Panc1 (cell line): ENCODE measurements at regions not wholly inside any gene's neighbourhood (a gene's known extent, or its start where the extent isn't known, plus 50 kb on each side); places are given as distances from the start of the nearest gene placed in this dataset.

Source experiments
- ATAC-seq: fragments of 200-7000 bp; cut with Tn5 transposase; 2 replicates; pipeline ENCODE4 v1.9.1; 2020; ENCODE audit warnings: mild to moderate bottlenecking, moderate library complexity
- BruUV-seq: library from RNA; stranded (reverse); fragments of 400-500 nt; replicated peaks from 2 replicates; lab custom pipeline; 2021; lab: Mats Ljungman, UMichigan
- CTCF ChIA-PET: fragments of 300-600 bp; sonication (Branson Sonifier 250); formaldehyde crosslinking; loops from one replicate; lab custom pipeline; 2022; ENCODE audit warnings: antibody characterized with exemption; lab: Charles Lee
- POLR2A ChIA-PET: fragments of 300-600 bp; sonication (Branson Sonifier 250); formaldehyde crosslinking; loops from one replicate; lab custom pipeline; 2022; ENCODE audit warnings: antibody characterized with exemption; lab: Charles Lee
- DNase-seq: peaks from one replicate; pipeline ENCODE4 v3.0.0-alpha.2; 2010; ENCODE audit warnings: low read depth, low spot score
- H3K27ac ChIP-seq: 2 replicates; pipeline ENCODE4 v1.5.1; 2011; ENCODE audit warnings: mild to moderate bottlenecking, low read length, inconsistent platforms
- H3K27me3 ChIP-seq: fragments of 200-500 bp; sonication (Bioruptor generic); 2 replicates; pipeline ENCODE4 v1.6.0; 2014; ENCODE audit warnings: low read length, inconsistent platforms; ENCODE audit not compliant: control insufficient read depth, insufficient read depth
- H3K36me3 ChIP-seq: fragments of 200-500 bp; sonication (Bioruptor generic); 2 replicates; pipeline ENCODE4 v1.5.1; 2014; ENCODE audit warnings: inconsistent platforms, mild to moderate bottlenecking, low read length, moderate library complexity; ENCODE audit not compliant: control insufficient read depth, insufficient read depth
- H3K4me1 ChIP-seq: 2 replicates; pipeline ENCODE4 v1.5.1; 2011; ENCODE audit warnings: inconsistent platforms, mild to moderate bottlenecking, low read length, moderate library complexity; ENCODE audit not compliant: control insufficient read depth, insufficient read depth
- H3K4me3 ChIP-seq, 2 experiments: 2 replicates each; pipeline ENCODE4 v1.5.1; 2011 to 2012; ENCODE audit warnings: low read depth in 2 of 2, low read length in 2 of 2, mild to moderate bottlenecking in 2 of 2, inconsistent platforms in 1 of 2, moderate library complexity in 1 of 2
- H3K9me3 ChIP-seq: fragments of 200-500 bp; sonication (Bioruptor generic); 2 replicates; pipeline ENCODE4 v1.5.1; 2014; ENCODE audit warnings: low read depth, mild to moderate bottlenecking, inconsistent platforms, low read length, moderate library complexity; ENCODE audit not compliant: control insufficient read depth, insufficient read depth
- POLR2AphosphoS5 ChIP-seq: IDR thresholded peaks from 2 replicates; pipeline ENCODE4 v1.6.1; 2012; ENCODE audit warnings: mild to moderate bottlenecking, low read depth, low read length, moderate library complexity
- SIN3A ChIP-seq: IDR thresholded peaks from 2 replicates; pipeline ENCODE4 v1.6.1; 2012; ENCODE audit warnings: low read depth, mild to moderate bottlenecking, low read length, moderate library complexity, borderline replicate concordance; ENCODE audit not compliant: insufficient read depth
- TCF7L2 ChIP-seq: IDR thresholded peaks from 2 replicates; pipeline ENCODE4 v1.6.1; 2011; ENCODE audit warnings: mild to moderate bottlenecking, low read depth, low read length, inconsistent platforms
- in situ Hi-C: cut with HindIII; loops from 2 replicates; pipeline ENCODE4 v1.10.0; 2016; ENCODE audit warnings: low sequenced_read_pairs, low pct_unique_long_range_greater_than_20kb
- intact Hi-C: fragments of 100-400 bp; cut with micrococcal nuclease; formaldehyde crosslinking; loops from one replicate; pipeline ENCODE4 v1.10.0; 2022; ENCODE audit not compliant: unreplicated experiment
- TF ChIP-seq, protein P1 (sequence below), 2 experiments: IDR thresholded peaks; 2 replicates each; pipeline ENCODE4 v1.6.1; 2011 to 2012; ENCODE audit warnings: low read depth in 2 of 2, control low read depth in 1 of 2, low read length in 1 of 2, mild to moderate bottlenecking in 1 of 2, moderate library complexity in 1 of 2; ENCODE audit not compliant: insufficient read depth in 1 of 2
- TF ChIP-seq, protein P2 (sequence below): fragments of 450-650 bp; IDR thresholded peaks from 2 replicates; pipeline ENCODE4 v1.5.1; 2017; ENCODE audit warnings: mild to moderate bottlenecking

DNA sequence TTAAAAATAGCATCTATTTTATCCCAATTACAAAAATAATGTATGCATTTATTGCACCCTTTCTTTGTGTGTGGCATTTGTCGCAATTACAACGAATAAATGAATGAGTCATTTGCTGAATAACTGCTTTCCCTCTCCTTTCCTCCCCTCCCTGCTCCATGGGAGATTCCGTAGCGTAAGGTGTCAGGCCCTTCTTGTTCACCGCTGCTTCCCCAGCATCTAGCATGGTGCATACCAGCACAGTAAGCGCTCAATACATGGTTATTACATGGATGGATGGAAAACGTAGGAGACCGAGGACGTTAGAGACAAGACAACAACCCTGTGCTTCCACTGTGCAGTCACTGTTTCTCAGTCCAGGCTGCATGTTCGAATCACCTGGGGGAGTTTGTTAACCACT, 336.0 kb upstream of the EEF2KMT start:
- Histone ChIP-seq H3K4me1 (no peaks in the 10 kb centered on the region), H3K9me3 (no peaks in the 10 kb centered on the region), H3K27me3 (0 out of 2 replicates have a peak, but pooled peaks cover 3% of the 10 kb centered on the region), H3K27ac (no peak overlapping the region), H3K4me3 (no peak overlapping the region), H3K36me3 (no peaks in the 10 kb centered on the region)
- CTCF ChIA-PET: no interaction called here
- intact Hi-C loops: no loop called here
- BruUV-seq: no TSS peak
- DNase-seq (no peak), ATAC-seq (no peak)
- POLR2A ChIA-PET: no interaction called here
- TF ChIP-seq POLR2AphosphoS5: no peak
- TF ChIP-seq, protein P1, sequence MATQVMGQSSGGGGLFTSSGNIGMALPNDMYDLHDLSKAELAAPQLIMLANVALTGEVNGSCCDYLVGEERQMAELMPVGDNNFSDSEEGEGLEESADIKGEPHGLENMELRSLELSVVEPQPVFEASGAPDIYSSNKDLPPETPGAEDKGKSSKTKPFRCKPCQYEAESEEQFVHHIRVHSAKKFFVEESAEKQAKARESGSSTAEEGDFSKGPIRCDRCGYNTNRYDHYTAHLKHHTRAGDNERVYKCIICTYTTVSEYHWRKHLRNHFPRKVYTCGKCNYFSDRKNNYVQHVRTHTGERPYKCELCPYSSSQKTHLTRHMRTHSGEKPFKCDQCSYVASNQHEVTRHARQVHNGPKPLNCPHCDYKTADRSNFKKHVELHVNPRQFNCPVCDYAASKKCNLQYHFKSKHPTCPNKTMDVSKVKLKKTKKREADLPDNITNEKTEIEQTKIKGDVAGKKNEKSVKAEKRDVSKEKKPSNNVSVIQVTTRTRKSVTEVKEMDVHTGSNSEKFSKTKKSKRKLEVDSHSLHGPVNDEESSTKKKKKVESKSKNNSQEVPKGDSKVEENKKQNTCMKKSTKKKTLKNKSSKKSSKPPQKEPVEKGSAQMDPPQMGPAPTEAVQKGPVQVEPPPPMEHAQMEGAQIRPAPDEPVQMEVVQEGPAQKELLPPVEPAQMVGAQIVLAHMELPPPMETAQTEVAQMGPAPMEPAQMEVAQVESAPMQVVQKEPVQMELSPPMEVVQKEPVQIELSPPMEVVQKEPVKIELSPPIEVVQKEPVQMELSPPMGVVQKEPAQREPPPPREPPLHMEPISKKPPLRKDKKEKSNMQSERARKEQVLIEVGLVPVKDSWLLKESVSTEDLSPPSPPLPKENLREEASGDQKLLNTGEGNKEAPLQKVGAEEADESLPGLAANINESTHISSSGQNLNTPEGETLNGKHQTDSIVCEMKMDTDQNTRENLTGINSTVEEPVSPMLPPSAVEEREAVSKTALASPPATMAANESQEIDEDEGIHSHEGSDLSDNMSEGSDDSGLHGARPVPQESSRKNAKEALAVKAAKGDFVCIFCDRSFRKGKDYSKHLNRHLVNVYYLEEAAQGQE (IDR thresholded peaks at IDR 0.05; ENCODE audit: insufficient read depth in 1 of 2, low read depth in 2 of 2, low read length in 1 of 2): no peak
- TF ChIP-seq TCF7L2: no peak
- no peak for TF ChIP-seq SIN3A
- TF ChIP-seq, protein P2, sequence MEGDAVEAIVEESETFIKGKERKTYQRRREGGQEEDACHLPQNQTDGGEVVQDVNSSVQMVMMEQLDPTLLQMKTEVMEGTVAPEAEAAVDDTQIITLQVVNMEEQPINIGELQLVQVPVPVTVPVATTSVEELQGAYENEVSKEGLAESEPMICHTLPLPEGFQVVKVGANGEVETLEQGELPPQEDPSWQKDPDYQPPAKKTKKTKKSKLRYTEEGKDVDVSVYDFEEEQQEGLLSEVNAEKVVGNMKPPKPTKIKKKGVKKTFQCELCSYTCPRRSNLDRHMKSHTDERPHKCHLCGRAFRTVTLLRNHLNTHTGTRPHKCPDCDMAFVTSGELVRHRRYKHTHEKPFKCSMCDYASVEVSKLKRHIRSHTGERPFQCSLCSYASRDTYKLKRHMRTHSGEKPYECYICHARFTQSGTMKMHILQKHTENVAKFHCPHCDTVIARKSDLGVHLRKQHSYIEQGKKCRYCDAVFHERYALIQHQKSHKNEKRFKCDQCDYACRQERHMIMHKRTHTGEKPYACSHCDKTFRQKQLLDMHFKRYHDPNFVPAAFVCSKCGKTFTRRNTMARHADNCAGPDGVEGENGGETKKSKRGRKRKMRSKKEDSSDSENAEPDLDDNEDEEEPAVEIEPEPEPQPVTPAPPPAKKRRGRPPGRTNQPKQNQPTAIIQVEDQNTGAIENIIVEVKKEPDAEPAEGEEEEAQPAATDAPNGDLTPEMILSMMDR: no peak
- in situ Hi-C loops: no loop called here

DNA sequence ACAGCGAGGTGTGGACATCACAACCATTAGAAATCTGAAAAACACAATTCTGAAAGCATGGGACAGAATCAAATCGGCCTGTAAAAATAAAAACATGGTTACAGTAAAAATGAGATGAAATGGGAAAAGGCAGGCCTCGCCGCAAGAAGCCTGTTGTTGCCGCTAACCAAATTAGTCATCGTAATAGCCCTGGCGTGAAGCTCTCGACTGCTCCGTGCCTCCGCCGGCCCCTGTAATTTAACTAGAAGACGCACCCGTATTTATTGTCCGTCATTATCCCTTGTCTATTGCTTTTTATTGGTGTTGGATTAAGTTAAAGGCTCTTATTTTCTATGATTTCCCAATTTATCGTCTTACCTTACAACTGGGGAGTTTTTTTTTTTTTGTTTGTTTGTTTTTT, 334.6 kb upstream of the EEF2KMT start:
- H3K9me3 ChIP-seq: no peaks in the 10 kb centered on the region

More for the DNA sequence above, 334.6 kb upstream of the EEF2KMT start:
- H3K36me3 ChIP-seq: no peaks in the 10 kb centered on the region
- intact Hi-C loops (no loop called here), in situ Hi-C loops (no loop called here)
- no TSS peak for BruUV-seq
- ATAC-seq (no peak), DNase-seq (no peak)
- TF ChIP-seq, protein P2: no peak
- TF ChIP-seq POLR2AphosphoS5 (no peak), TCF7L2 (no peak), SIN3A (no peak)
- CTCF ChIA-PET: no interaction called here
- POLR2A ChIA-PET: no interaction called here
- H3K4me3 ChIP-seq: no peak overlapping the region
- no peaks in the 10 kb centered on the region for H3K4me1 ChIP-seq
- 0 out of 2 replicates have a peak, but pooled peaks cover 3% of the 10 kb centered on the region for H3K27me3 ChIP-seq
- H3K27ac ChIP-seq: no peak overlapping the region
